Thymus (tissue), 11 donors: ENCODE measurements at regions not wholly inside any gene's neighbourhood (a gene's known extent, or its start where the extent isn't known, plus 50 kb on each side); places are given as distances from the start of the nearest gene placed in this dataset.

ENCODE experiments used
- DNase-seq, 9 donors: peaks; one replicate each; pipeline ENCODE4 v3.0.0-alpha.2; 2013; ENCODE audit warnings: low spot score in 9 of 9, low read depth in 6 of 9, missing footprints in 1 of 9
- H3K27ac ChIP-seq, 2 donors: one replicate each; pipeline ENCODE4 v1.5.1; 2013; ENCODE audit warnings: control low read depth in 1 of 2, low read depth in 1 of 2, low read length in 1 of 2, mild to moderate bottlenecking in 1 of 2, moderate library complexity in 1 of 2
- H3K27me3 ChIP-seq, 2 donors: one replicate each; pipeline ENCODE4 v1.5.1; 2013; ENCODE audit warnings: low read length in 1 of 2; ENCODE audit not compliant: control insufficient read depth in 2 of 2, insufficient read depth in 1 of 2
- H3K36me3 ChIP-seq, 2 donors: one replicate each; pipeline ENCODE4 v1.5.1; 2013; ENCODE audit warnings: low read length in 1 of 2, mild to moderate bottlenecking in 1 of 2, moderate library complexity in 1 of 2; ENCODE audit not compliant: control insufficient read depth in 2 of 2, insufficient read depth in 2 of 2
- H3K4me1 ChIP-seq, 2 donors: one replicate each; pipeline ENCODE4 v1.5.1; 2013; ENCODE audit warnings: low read length in 2 of 2; ENCODE audit not compliant: control insufficient read depth in 2 of 2, insufficient read depth in 2 of 2
- H3K4me3 ChIP-seq, 2 donors: one replicate each; pipeline ENCODE4 v1.5.1; 2013; ENCODE audit warnings: low read length in 2 of 2, control low read depth in 1 of 2, mild to moderate bottlenecking in 1 of 2
- H3K9me3 ChIP-seq, 2 donors: one replicate each; pipeline ENCODE4 v1.5.1; 2013; ENCODE audit warnings: low read length in 1 of 2, mild to moderate bottlenecking in 1 of 2; ENCODE audit not compliant: control insufficient read depth in 2 of 2, insufficient read depth in 1 of 2
- WGBS: extraction: QIAGEN DNeasy Blood & Tissue Kit; methylation state at CpG from one replicate; pipeline ENCODE4 v1.1.7; 2013; 5-methylcytosine and 5-hydroxymethylcytosine counted together
- donor health status: healthy.

DNA sequence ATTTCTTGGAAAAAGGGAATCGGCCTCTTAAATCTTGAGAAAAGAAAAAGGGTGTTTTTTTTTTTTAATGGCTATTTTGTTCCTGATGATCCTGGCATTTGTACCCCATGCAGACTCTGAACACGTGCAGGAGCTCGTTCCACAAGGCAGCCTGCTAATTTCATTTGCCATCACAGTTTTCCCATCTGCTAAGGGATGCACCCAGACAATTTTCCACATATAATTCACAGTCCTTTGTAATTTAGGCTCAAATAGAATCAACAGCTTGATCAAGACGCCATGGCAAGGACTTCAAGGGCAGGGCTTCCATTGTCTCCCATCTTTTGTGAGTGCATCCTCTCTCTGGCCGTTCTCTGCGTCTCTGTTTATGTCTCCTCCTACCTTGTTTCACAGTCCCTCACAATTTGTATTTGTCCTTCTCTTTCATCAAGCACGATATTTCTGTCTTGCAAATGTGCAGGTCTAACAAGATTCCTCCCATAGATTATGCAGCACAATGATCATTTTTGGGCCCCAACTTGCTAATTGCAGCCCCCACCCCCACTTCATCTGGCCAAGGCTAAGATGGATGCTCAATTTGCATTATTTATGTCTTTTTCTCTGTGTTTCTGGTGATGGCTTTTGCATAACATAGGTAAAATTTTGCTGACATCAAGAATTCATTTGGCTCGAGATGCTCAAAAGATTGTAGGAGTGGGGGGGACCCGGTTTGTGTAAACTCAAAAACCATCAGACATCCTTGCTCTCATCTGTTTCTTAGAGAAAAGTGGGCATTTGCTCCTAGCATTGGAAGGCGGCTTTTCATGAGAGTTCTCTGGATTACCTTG lies 356.0 kb upstream of the NPVF start:
- no peaks in the 10 kb centered on the region for H3K4me1 ChIP-seq
- DNase-seq = no peak
- H3K4me3 ChIP-seq = no peak overlapping the region
- no peaks in the 10 kb centered on the region for H3K9me3 ChIP-seq
- no peak overlapping the region for H3K27ac ChIP-seq
- peaks cover 0 to 2% of the 10 kb centered on the region in 2 donors for H3K27me3 ChIP-seq
- H3K36me3 ChIP-seq = no peaks in the 10 kb centered on the region
- 86% methylated on average over 10 of the region's 10 CpGs for WGBS

DNA sequence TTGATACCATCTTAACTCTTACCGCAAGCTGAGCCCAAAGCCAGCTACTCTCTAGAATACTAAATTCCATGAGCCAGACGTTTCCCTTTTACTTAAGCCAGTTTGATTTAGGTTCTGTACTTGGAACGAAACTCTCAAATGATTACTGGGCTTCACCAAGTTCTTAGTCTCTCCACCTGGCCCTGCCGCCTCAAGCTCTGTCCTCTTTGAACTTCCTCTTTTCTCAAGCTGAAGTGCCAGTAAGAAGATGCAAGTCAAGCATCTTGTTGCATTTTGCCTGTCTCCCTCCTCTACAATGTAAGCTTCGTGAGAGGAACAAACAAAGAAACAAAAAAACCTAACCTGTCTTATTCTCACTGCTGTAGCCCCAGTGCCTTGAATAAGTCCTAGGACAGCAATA lies 358.2 kb upstream of the NPVF start:
- 37% methylated on average over 5 of the region's 5 CpGs for WGBS
- no peaks in the 10 kb centered on the region for H3K36me3 ChIP-seq
- H3K4me1 ChIP-seq = no peaks in the 10 kb centered on the region
- no peak overlapping the region for H3K4me3 ChIP-seq
- peaks cover 0 to 2% of the 10 kb centered on the region in 2 donors for H3K27me3 ChIP-seq
- no peak overlapping the region for H3K27ac ChIP-seq
- H3K9me3 ChIP-seq = no peaks in the 10 kb centered on the region
- DNase-seq = no peak

GRCh38 chr7:25594122-25594521 lies 365.8 kb upstream of the NPVF start:
- H3K4me3 ChIP-seq = no peak overlapping the region
- no peaks in the 10 kb centered on the region for H3K36me3 ChIP-seq
- no peak overlapping the region for H3K27ac ChIP-seq
- DNase-seq = no peak
- 80% methylated on average over 3 of the region's 3 CpGs for WGBS
- no peaks in the 10 kb centered on the region for H3K9me3 ChIP-seq
- H3K27me3 ChIP-seq = no peaks in the 10 kb centered on the region
- H3K4me1 ChIP-seq = no peaks in the 10 kb centered on the region

- 92% methylated on average over 2 of the region's 2 CpGs for WGBS
- Histone ChIP-seq H3K4me1 (no peaks in the 10 kb centered on the region), H3K9me3 (no peaks in the 10 kb centered on the region), H3K4me3 (no peak overlapping the region), H3K36me3 (no peaks in the 10 kb centered on the region), H3K27ac (no peak overlapping the region), H3K27me3 (no peaks in the 10 kb centered on the region)
- no peak for DNase-seq
Observed at GRCh38 chr7:25594728-25595127, 366.4 kb upstream of the NPVF start.

DNA sequence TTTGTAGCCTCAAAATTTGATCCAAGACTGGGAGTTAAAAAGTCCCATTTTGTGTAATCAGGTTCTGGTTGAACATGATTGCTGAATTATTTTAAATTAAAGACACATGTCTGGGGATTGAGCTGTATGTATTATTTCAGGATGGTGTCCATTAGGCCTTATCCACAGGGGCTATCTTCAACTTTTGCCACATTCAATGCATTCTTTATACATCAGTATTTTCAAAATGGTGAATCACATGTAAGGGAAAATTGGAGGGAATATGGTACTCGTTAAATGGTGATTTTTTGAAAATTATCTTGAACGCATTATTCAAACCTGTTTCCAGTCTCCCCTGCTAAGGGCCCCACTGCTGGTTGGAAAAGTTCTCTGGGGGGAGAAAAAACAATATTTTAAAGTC lies 367.7 kb upstream of the NPVF start:
- 96% methylated on average over 2 of the region's 2 CpGs for WGBS
- DNase-seq = no peak
- Histone ChIP-seq H3K4me1 (no peaks in the 10 kb centered on the region), H3K27ac (no peak overlapping the region), H3K27me3 (peaks cover 0 to under 1% of the 10 kb centered on the region in 2 donors), H3K4me3 (no peak overlapping the region), H3K36me3 (no peaks in the 10 kb centered on the region), H3K9me3 (no peaks in the 10 kb centered on the region)

GRCh38 chr7:25596443-25596842 lies 368.2 kb upstream of the NPVF start:
- 95% methylated on average over 9 of the region's 9 CpGs for WGBS
- Histone ChIP-seq H3K9me3 (no peaks in the 10 kb centered on the region), H3K4me1 (no peaks in the 10 kb centered on the region), H3K27ac (no peak overlapping the region), H3K27me3 (peaks cover 0 to 2% of the 10 kb centered on the region in 2 donors), H3K36me3 (no peaks in the 10 kb centered on the region), H3K4me3 (no peak overlapping the region)
- no peak for DNase-seq

DNA sequence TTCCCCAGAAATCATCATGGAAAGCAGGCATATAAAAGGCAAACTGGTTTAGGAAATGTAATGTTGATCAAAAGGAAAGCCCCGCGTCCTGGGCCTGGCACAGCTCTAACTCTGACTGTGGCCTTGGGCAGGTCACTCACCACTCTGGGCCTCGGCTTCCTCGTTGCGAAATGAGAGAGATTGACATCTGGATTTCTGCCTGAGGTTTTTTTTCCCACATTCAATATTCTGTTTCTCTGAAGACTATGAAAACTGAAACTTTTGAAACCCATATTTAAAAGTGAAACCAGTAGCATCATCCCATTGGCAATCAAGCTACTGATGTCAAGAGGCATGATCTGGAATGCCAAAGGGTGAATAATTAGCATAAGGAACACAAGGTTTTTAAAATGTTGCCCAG lies 369.7 kb upstream of the NPVF start:
- Histone ChIP-seq H3K4me3 (no peak overlapping the region), H3K36me3 (no peaks in the 10 kb centered on the region), H3K4me1 (no peaks in the 10 kb centered on the region), H3K27ac (no peak overlapping the region), H3K9me3 (no peaks in the 10 kb centered on the region), H3K27me3 (peaks cover 0 to 2% of the 10 kb centered on the region in 2 donors)
- DNase-seq = no peak
- 71% methylated on average over 5 of the region's 5 CpGs for WGBS

DNA sequence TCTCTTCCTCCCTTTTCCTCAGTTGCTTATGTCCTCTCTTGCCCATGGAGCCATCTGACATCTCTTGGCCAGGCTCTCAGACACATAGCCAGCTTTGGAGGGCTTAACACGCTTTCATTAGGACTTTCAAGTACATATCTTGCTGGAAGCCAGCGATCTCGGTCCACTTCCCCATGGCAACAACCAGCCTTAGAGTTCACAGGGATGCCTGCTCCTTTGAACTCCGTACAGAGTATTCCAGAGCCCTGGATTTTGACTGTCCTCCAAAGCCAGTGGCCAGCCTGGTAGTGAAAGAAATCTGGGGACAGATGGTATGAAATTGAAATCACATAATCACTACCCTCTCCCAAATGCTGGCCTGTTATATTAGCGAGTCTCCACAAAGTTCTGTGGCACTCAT lies 370.5 kb upstream of the NPVF start:
- 98% methylated on average over 5 of the region's 5 CpGs for WGBS
- Histone ChIP-seq H3K27me3 (peaks cover 0 to 2% of the 10 kb centered on the region in 2 donors), H3K9me3 (no peaks in the 10 kb centered on the region), H3K36me3 (no peaks in the 10 kb centered on the region), H3K4me3 (no peak overlapping the region), H3K4me1 (no peaks in the 10 kb centered on the region), H3K27ac (peak overlapping the region in 1 of 2 donors; percentile 31)
- no peak for DNase-seq

DNA sequence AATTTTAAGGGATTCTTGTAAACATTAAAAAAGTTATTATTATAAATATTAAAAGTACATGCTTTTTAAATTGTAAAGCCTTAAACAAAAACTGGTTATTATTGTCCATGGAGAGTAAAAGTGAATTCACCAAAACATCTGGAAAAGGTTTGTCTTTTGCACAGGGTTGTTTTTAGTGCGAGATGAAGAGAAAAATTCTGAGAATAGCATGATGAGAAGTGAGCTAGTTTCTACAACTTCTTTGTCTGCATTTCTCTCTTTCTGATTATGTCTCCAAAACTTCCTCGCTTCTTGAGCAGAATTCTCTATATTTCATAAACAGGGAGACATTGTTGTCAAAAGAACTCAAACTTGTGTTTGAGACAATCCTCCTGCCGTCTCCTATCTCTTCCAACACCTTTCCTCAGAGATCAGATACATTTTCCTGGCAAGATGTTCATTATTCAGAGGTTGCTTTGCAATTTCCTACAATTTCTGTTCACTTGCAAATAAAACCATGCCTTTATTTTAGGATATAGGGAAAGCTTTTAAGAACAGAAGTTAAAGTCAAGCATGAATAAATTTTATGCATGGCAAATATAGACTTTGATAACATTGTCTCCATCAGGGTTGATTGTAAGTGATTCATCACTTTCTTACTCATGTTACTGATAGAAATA lies 372.1 kb upstream of the NPVF start:
- no peak overlapping the region for H3K27ac ChIP-seq
- peaks cover 0 to 2% of the 10 kb centered on the region in 2 donors for H3K27me3 ChIP-seq
- 99% methylated on average over 3 of the region's 3 CpGs for WGBS
- H3K4me1 ChIP-seq = no peaks in the 10 kb centered on the region
- H3K4me3 ChIP-seq = no peak overlapping the region
- H3K9me3 ChIP-seq = no peaks in the 10 kb centered on the region
- no peak for DNase-seq
- no peaks in the 10 kb centered on the region for H3K36me3 ChIP-seq
